Vagina (tissue), 2 donors: ENCODE measurements at regions not wholly inside any gene's neighbourhood (a gene's known extent, or its start where the extent isn't known, plus 50 kb on each side); places are given as distances from the start of the nearest gene placed in this dataset.

ENCODE experiments used
- DNase-seq, 2 donors: peaks; one replicate each; pipeline ENCODE4 v3.0.0-alpha.2; 2017; ENCODE audit errors: extremely low spot score in 2 of 2
- H3K27ac ChIP-seq: fragments of 200-600 bp; sonication (generic); one replicate; pipeline ENCODE4 v1.5.1; 2019
- H3K27me3 ChIP-seq: fragments of 200-600 bp; sonication (generic); one replicate; pipeline ENCODE4 v1.5.1; 2019
- H3K36me3 ChIP-seq, 2 donors: fragments of 200-600 bp; sonication (generic); one replicate each; pipeline ENCODE4 v1.5.1; 2017 to 2019
- H3K4me1 ChIP-seq: fragments of 200-600 bp; sonication (generic); one replicate; pipeline ENCODE4 v1.5.1; 2019
- H3K4me3 ChIP-seq, 2 donors: fragments of 200-600 bp; sonication (generic); 1 replicate in 1 of 2; 2 replicates in 1 of 2; pipeline ENCODE4 v1.5.1; 2016 to 2019
- H3K9me3 ChIP-seq: fragments of 200-600 bp; sonication (generic); one replicate; pipeline ENCODE4 v1.5.1; 2019
- CTCF ChIP-seq, 3 experiments: fragments of 450-650 bp in 2 of 3; fragments of 200-600 bp in 1 of 3; sonication (generic) in 1 of 3; IDR thresholded peaks; one replicate each; pipeline ENCODE4 v1.5.1; 2017 to 2019; ENCODE audit warnings: antibody characterized with exemption in 3 of 3, mild to moderate bottlenecking in 2 of 3, moderate library complexity in 2 of 3
- POLR2A ChIP-seq, 2 donors: fragments of 450-650 bp; IDR thresholded peaks; one replicate each; pipeline ENCODE4 v1.6.1; 2017; ENCODE audit warnings: antibody characterized with exemption in 2 of 2, mild to moderate bottlenecking in 2 of 2, moderate library complexity in 2 of 2
- POLR2AphosphoS5 ChIP-seq, 2 donors: sonication (generic); formaldehyde crosslinking; IDR thresholded peaks; one replicate each; pipeline ENCODE4 v1.9.0; 2017; ENCODE audit warnings: antibody characterized with exemption in 2 of 2, mild to moderate bottlenecking in 2 of 2, low read depth in 1 of 2; ENCODE audit not compliant: insufficient read depth in 1 of 2
- intact Hi-C: fragments of 100-400 bp; cut with DNase I; formaldehyde crosslinking; loops from one replicate; pipeline ENCODE4 v1.15.1; 2023

- no peaks in the 10 kb centered on the region for H3K27me3 ChIP-seq
- no peaks in the 10 kb centered on the region for H3K9me3 ChIP-seq
- no peak overlapping the region for H3K4me3 ChIP-seq
- intact Hi-C loops = no loop called here
- peak in 1 of 2 donors; percentile 77 for DNase-seq
- H3K4me1 ChIP-seq = no peaks in the 10 kb centered on the region
- no peak overlapping the region for H3K27ac ChIP-seq
- H3K36me3 ChIP-seq = no peaks in the 10 kb centered on the region
- TF ChIP-seq POLR2AphosphoS5 (IDR thresholded peaks at IDR 0.05; ENCODE audit: insufficient read depth in 1 of 2, low read depth in 1 of 2) (no peak), POLR2A (IDR thresholded peaks at IDR 0.05) (no peak), CTCF (IDR thresholded peaks at IDR 0.05) (no peak)
Measured at GRCh38 chr1:53402891-53403655, 56.1 kb upstream of the DMRTB1 start.

GRCh38 chr1:53405737-53406136 is 53.5 kb upstream of the DMRTB1 start:
- H3K36me3 ChIP-seq = no peaks in the 10 kb centered on the region
- intact Hi-C loops = no loop called here
- no peak overlapping the region for H3K27ac ChIP-seq
- no peaks in the 10 kb centered on the region for H3K9me3 ChIP-seq
- no peak overlapping the region for H3K4me3 ChIP-seq
- no peak for DNase-seq
- H3K27me3 ChIP-seq = no peaks in the 10 kb centered on the region
- no peak for TF ChIP-seq POLR2A (IDR thresholded peaks at IDR 0.05)
- no peak for TF ChIP-seq CTCF (IDR thresholded peaks at IDR 0.05)
- TF ChIP-seq POLR2AphosphoS5 (IDR thresholded peaks at IDR 0.05; ENCODE audit: insufficient read depth in 1 of 2, low read depth in 1 of 2) = no peak
- no peaks in the 10 kb centered on the region for H3K4me1 ChIP-seq

- Histone ChIP-seq H3K36me3 (no peaks in the 10 kb centered on the region), H3K27ac (no peak overlapping the region), H3K27me3 (no peaks in the 10 kb centered on the region), H3K4me3 (no peak overlapping the region), H3K9me3 (no peaks in the 10 kb centered on the region), H3K4me1 (no peaks in the 10 kb centered on the region)
- TF ChIP-seq CTCF (IDR thresholded peaks at IDR 0.05) (no peak), POLR2AphosphoS5 (IDR thresholded peaks at IDR 0.05; ENCODE audit: insufficient read depth in 1 of 2, low read depth in 1 of 2) (no peak), POLR2A (IDR thresholded peaks at IDR 0.05) (no peak)
- intact Hi-C loops = no loop called here
- DNase-seq = peak in 1 of 2 donors; percentile 52
Measured at GRCh38 chr1:53406551-53407235, 52.5 kb upstream of the DMRTB1 start.

- Histone ChIP-seq H3K9me3 (no peaks in the 10 kb centered on the region), H3K4me3 (no peak overlapping the region), H3K4me1 (no peaks in the 10 kb centered on the region), H3K36me3 (no peaks in the 10 kb centered on the region), H3K27ac (no peak overlapping the region), H3K27me3 (no peaks in the 10 kb centered on the region)
- TF ChIP-seq CTCF (IDR thresholded peaks at IDR 0.05) = no peak
- no peak for TF ChIP-seq POLR2AphosphoS5 (IDR thresholded peaks at IDR 0.05; ENCODE audit: insufficient read depth in 1 of 2, low read depth in 1 of 2)
- intact Hi-C loops = no loop called here
- peak in 1 of 2 donors; percentile 75 for DNase-seq
Measured at GRCh38 chr1:53408013-53408754, 51.0 kb upstream of the DMRTB1 start.
